H9 (cell line): ENCODE measurements at regions not wholly inside any gene's neighbourhood (a gene's known extent, or its start where the extent isn't known, plus 50 kb on each side); places are given as distances from the start of the nearest gene placed in this dataset.

Experiments used
- DNase-seq: peaks from one replicate; pipeline ENCODE4 v3.0.0-alpha.2; 2017
- H2AFZ ChIP-seq: one replicate; pipeline ENCODE4 v1.6.1; 2013; ENCODE audit warnings: mild to moderate bottlenecking, low read length, control low read depth, moderate library complexity
- H2AK5ac ChIP-seq: 2 replicates; pipeline ENCODE4 v1.6.1; 2013; ENCODE audit warnings: low read length, control low read depth, mixed read lengths; ENCODE audit not compliant: insufficient read length
- H2BK120ac ChIP-seq: one replicate; pipeline ENCODE4 v1.6.1; 2013; ENCODE audit warnings: low read depth, mild to moderate bottlenecking, low read length, control low read depth, inconsistent platforms; ENCODE audit not compliant: poor library complexity, severe bottlenecking
- H2BK12ac ChIP-seq: 2 replicates; pipeline ENCODE4 v1.6.1; 2013; ENCODE audit warnings: low read length, control low read depth, mixed read lengths, low read depth; ENCODE audit not compliant: insufficient read length
- H2BK15ac ChIP-seq: 2 replicates; pipeline ENCODE4 v1.6.1; 2013; ENCODE audit warnings: low read depth, low read length, control low read depth
- H2BK20ac ChIP-seq: one replicate; pipeline ENCODE4 v1.6.1; 2013; ENCODE audit warnings: low read depth, mild to moderate bottlenecking, low read length, control low read depth, inconsistent platforms; ENCODE audit not compliant: poor library complexity, severe bottlenecking
- H2BK5ac ChIP-seq: 2 replicates; pipeline ENCODE4 v1.6.1; 2013; ENCODE audit warnings: low read length, control low read depth, mixed read lengths; ENCODE audit not compliant: insufficient read length
- H3K14ac ChIP-seq: 2 replicates; pipeline ENCODE4 v1.6.1; 2013; ENCODE audit warnings: low read length, control low read depth; ENCODE audit not compliant: insufficient read depth
- H3K18ac ChIP-seq: 2 replicates; pipeline ENCODE4 v1.6.1; 2013; ENCODE audit warnings: low read depth, mild to moderate bottlenecking, mixed read lengths, low read length, control low read depth; ENCODE audit not compliant: insufficient read length
- H3K23ac ChIP-seq: 2 replicates; pipeline ENCODE4 v1.6.1; 2013; ENCODE audit warnings: low read length, control low read depth, mixed read lengths, low read depth; ENCODE audit not compliant: insufficient read length
- H3K23me2 ChIP-seq: 2 replicates; pipeline ENCODE4 v1.6.1; 2013; ENCODE audit warnings: low read depth, mild to moderate bottlenecking, mixed read lengths, low read length, control low read depth; ENCODE audit not compliant: insufficient read length, poor library complexity, severe bottlenecking
- H3K27ac ChIP-seq: 2 replicates; pipeline ENCODE4 v1.5.1; 2013; ENCODE audit warnings: low read length, control low read depth, mixed read lengths, low read depth; ENCODE audit not compliant: insufficient read length
- H3K27me3 ChIP-seq: 2 replicates; pipeline ENCODE4 v1.6.1; 2013; ENCODE audit warnings: low read length, control low read depth, inconsistent platforms; ENCODE audit not compliant: insufficient read depth
- H3K4ac ChIP-seq: 2 replicates; pipeline ENCODE4 v1.6.1; 2013; ENCODE audit warnings: low read depth, mild to moderate bottlenecking, control low read depth, inconsistent platforms, low read length, moderate library complexity
- H3K4me1 ChIP-seq: 2 replicates; pipeline ENCODE4 v1.6.1; 2013; ENCODE audit warnings: low read length, control low read depth, inconsistent platforms; ENCODE audit not compliant: insufficient read depth
- H3K4me2 ChIP-seq: 2 replicates; pipeline ENCODE4 v1.6.1; 2013; ENCODE audit warnings: low read length, control low read depth, mixed read lengths; ENCODE audit not compliant: insufficient read length, insufficient read depth
- H3K56ac ChIP-seq: 2 replicates; pipeline ENCODE4 v1.6.1; 2013; ENCODE audit warnings: low read depth, mild to moderate bottlenecking, mixed read lengths, low read length, control low read depth; ENCODE audit not compliant: insufficient read length
- H3K79me1 ChIP-seq: 2 replicates; pipeline ENCODE4 v1.6.1; 2013; ENCODE audit warnings: low read depth, mild to moderate bottlenecking, moderate library complexity, low read length, control low read depth, inconsistent platforms; ENCODE audit not compliant: insufficient read depth, poor library complexity, severe bottlenecking
- H3K79me2 ChIP-seq: 2 replicates; pipeline ENCODE4 v1.6.1; 2013; ENCODE audit warnings: low read length, control low read depth, inconsistent platforms; ENCODE audit not compliant: insufficient read depth
- H3K9ac ChIP-seq: 2 replicates; pipeline ENCODE4 v1.6.1; 2013; ENCODE audit warnings: low read length, control low read depth, mixed read lengths; ENCODE audit not compliant: insufficient read length; ENCODE audit errors: extremely low read depth
- H3K9me3 ChIP-seq: one replicate; pipeline ENCODE4 v1.6.1; 2013; ENCODE audit warnings: low read depth, low read length, inconsistent platforms; ENCODE audit not compliant: control insufficient read depth
- H3T11ph ChIP-seq: one replicate; pipeline ENCODE4 v1.6.1; 2013; ENCODE audit warnings: mild to moderate bottlenecking, low read length, control low read depth, inconsistent platforms
- H4K20me1 ChIP-seq: one replicate; pipeline ENCODE4 v1.6.1; 2013; ENCODE audit not compliant: control insufficient read depth, insufficient read length, insufficient read depth
- H4K5ac ChIP-seq: 2 replicates; pipeline ENCODE4 v1.6.1; 2013; ENCODE audit warnings: low read depth, mild to moderate bottlenecking, mixed read lengths, low read length, control low read depth; ENCODE audit not compliant: insufficient read length
- H4K8ac ChIP-seq: replicated peaks from 2 replicates; pipeline ENCODE4 v1.6.1; 2013; ENCODE audit warnings: low read length, control low read depth, mixed read lengths, low read depth; ENCODE audit not compliant: insufficient read length
- H4K91ac ChIP-seq: 2 replicates; pipeline ENCODE4 v1.6.1; 2013; ENCODE audit warnings: low read depth, mild to moderate bottlenecking, moderate library complexity, mixed read lengths, low read length, control low read depth; ENCODE audit not compliant: insufficient read length
- H3K27ac Mint-ChIP-seq, 3 experiments: 2 replicates in 2 of 3; 3 replicates in 1 of 3; pipeline ENCODE4 v1.8.0; 2020 to 2021; ENCODE audit warnings: mixed read lengths in 3 of 3, mild to moderate bottlenecking in 1 of 3, moderate library complexity in 1 of 3
- H3K27me3 Mint-ChIP-seq: 2 replicates; pipeline ENCODE4 v1.8.0; 2021; ENCODE audit warnings: low read depth, mild to moderate bottlenecking, moderate library complexity, mixed read lengths
- H3K36me3 Mint-ChIP-seq, 3 experiments: 2 replicates in 2 of 3; 3 replicates in 1 of 3; pipeline ENCODE4 v1.8.0; 2020 to 2021; ENCODE audit warnings: low read depth in 3 of 3, mixed read lengths in 3 of 3; ENCODE audit not compliant: insufficient read depth in 1 of 3
- H3K4me1 Mint-ChIP-seq, 2 experiments: 2 replicates each; pipeline ENCODE4 v1.8.0; 2020; ENCODE audit warnings: mixed read lengths in 2 of 2
- H3K4me3 Mint-ChIP-seq, 2 experiments: 2 replicates in 1 of 2; 3 replicates in 1 of 2; pipeline ENCODE4 v1.8.0; 2020 to 2021; ENCODE audit warnings: mild to moderate bottlenecking in 2 of 2, mixed read lengths in 2 of 2, moderate library complexity in 1 of 2
- H3K9me3 Mint-ChIP-seq, 2 experiments: 2 replicates in 1 of 2; 3 replicates in 1 of 2; pipeline ENCODE4 v1.8.0; 2020; ENCODE audit warnings: mild to moderate bottlenecking in 2 of 2, mixed read lengths in 2 of 2, moderate library complexity in 1 of 2
- CTCF ChIP-seq: fragments of 200-600 bp; sonication (generic); conservative IDR thresholded peaks from 3 replicates; pipeline ENCODE4 v1.8.0; 2021; ENCODE audit warnings: antibody characterized with exemption, mild to moderate bottlenecking
- WGBS: extraction: QIAGEN DNeasy Blood & Tissue Kit; methylation state at CpG from one replicate; pipeline ENCODE4 v1.1.7; 2013; ENCODE audit warnings: missing lambda C conversion rate, low lambda C conversion rate, mixed read lengths; ENCODE audit not compliant: insufficient read length; ENCODE audit errors: extremely low coverage; 5-methylcytosine and 5-hydroxymethylcytosine counted together

GRCh38 chr1:118558933-118559332 is 373.9 kb upstream of the SPAG17 start:
- Histone ChIP-seq H3K23ac (no peak overlapping the region), H3K56ac (no peak overlapping the region), H2BK5ac (no peak overlapping the region), H2BK12ac (no peak overlapping the region), H2BK120ac (no peak overlapping the region), H3K23me2 (no peaks in the 10 kb centered on the region), H4K91ac (no peak overlapping the region), H3K9ac (no peak overlapping the region), H3K18ac (no peak overlapping the region), H2BK15ac (no peak overlapping the region), H3K79me2 (no peaks in the 10 kb centered on the region), H3K14ac (no peak overlapping the region), H2BK20ac (no peak overlapping the region), H3K79me1 (no peaks in the 10 kb centered on the region), H2AK5ac (no peak overlapping the region), H3K4me1 (no peaks in the 10 kb centered on the region), H2AFZ (no peak overlapping the region), H3K4me2 (no peak overlapping the region), H3K4ac (no peak overlapping the region), H3K9me3 (no peaks in the 10 kb centered on the region), H4K5ac (no peak overlapping the region), H4K20me1 (no peaks in the 10 kb centered on the region), H3K27ac (no peak overlapping the region), H3T11ph (no peak overlapping the region), H3K27me3 (no peaks in the 10 kb centered on the region), H4K8ac (no peak overlapping the region)
- WGBS: no CpG with 5 or more reads among the region's 3 CpGs
- TF ChIP-seq CTCF: no peak
- Mint-ChIP-seq H3K4me3 (no peak overlapping the region), H3K27me3 (no peaks in the 10 kb centered on the region; the same call in 1 of the 2 replicates), H3K36me3 (no peaks in the 10 kb centered on the region), H3K9me3 (no peaks in the 10 kb centered on the region; a peak in 2 of 5 replicates), H3K4me1 (no peaks in the 10 kb centered on the region), H3K27ac (no peak overlapping the region)
- DNase-seq: no peak
